ENCODE measurements at regions not wholly inside any gene's neighbourhood (a gene's known extent, or its start where the extent isn't known, plus 50 kb on each side); places are given as distances from the start of the nearest gene placed in this dataset.

- Histone ChIP-seq H3K36me3 (no peaks in the 10 kb centered on the region), H3K9me3 (no peaks in the 10 kb centered on the region), H3K4me2 (peak overlapping the region; percentile 21), H3K9ac (no peak overlapping the region), H3K27me3 (no peaks in the 10 kb centered on the region), H3K4me3 (no peak overlapping the region), H3K27ac (no peak overlapping the region), H3K4me1 (peaks cover 6% of the 10 kb centered on the region; the same call in 1 of the 2 replicates), H4K20me1 (no peaks in the 10 kb centered on the region)
- TF ChIP-seq Cebpa-rat (IDR thresholded peaks at IDR 0.05) = no peak
Measured at GRCh38 chr3:176969066-176969465, 228.2 kb downstream of the TBL1XR1 start.

- H3K4me1 ChIP-seq = peaks cover 6% of the 10 kb centered on the region; the same call in 1 of the 2 replicates
- no peak for TF ChIP-seq Cebpa-rat (IDR thresholded peaks at IDR 0.05)
- no peak overlapping the region; the same call in 1 of the 2 replicates for H3K4me2 ChIP-seq
- no peaks in the 10 kb centered on the region for H3K36me3 ChIP-seq
- H3K27me3 ChIP-seq = no peaks in the 10 kb centered on the region
- no peak overlapping the region for H3K9ac ChIP-seq
- H3K9me3 ChIP-seq = no peaks in the 10 kb centered on the region
- H3K4me3 ChIP-seq = no peak overlapping the region
- no peaks in the 10 kb centered on the region for H4K20me1 ChIP-seq
- no peak overlapping the region for H3K27ac ChIP-seq
Measured at GRCh38 chr3:176968631-176969030, 228.7 kb downstream of the TBL1XR1 start.

- Histone ChIP-seq H3K9me3 (no peaks in the 10 kb centered on the region), H3K36me3 (no peaks in the 10 kb centered on the region), H3K4me2 (no peak overlapping the region), H3K27me3 (no peaks in the 10 kb centered on the region), H3K4me1 (peaks cover 6% of the 10 kb centered on the region; the same call in 1 of the 2 replicates), H3K9ac (no peak overlapping the region), H3K4me3 (no peak overlapping the region), H3K27ac (no peak overlapping the region), H4K20me1 (no peaks in the 10 kb centered on the region)
- no peak for TF ChIP-seq Cebpa-rat (IDR thresholded peaks at IDR 0.05)
Measured at GRCh38 chr3:176967522-176967921, 229.8 kb downstream of the TBL1XR1 start.

- Histone ChIP-seq H3K4me2 (no peak overlapping the region), H3K4me1 (peaks cover 6% of the 10 kb centered on the region; the same call in 1 of the 2 replicates), H3K36me3 (no peaks in the 10 kb centered on the region), H3K9me3 (0 out of 2 replicates have a peak, but pooled peaks cover 4% of the 10 kb centered on the region), H4K20me1 (no peaks in the 10 kb centered on the region), H3K27ac (no peak overlapping the region), H3K27me3 (no peaks in the 10 kb centered on the region), H3K9ac (no peak overlapping the region), H3K4me3 (no peak overlapping the region)
- TF ChIP-seq Cebpa-rat (IDR thresholded peaks at IDR 0.05) = no peak
Measured at GRCh38 chr3:176964661-176965060, 232.6 kb downstream of the TBL1XR1 start.

- TF ChIP-seq Cebpa-rat (IDR thresholded peaks at IDR 0.05) = no peak
- H3K4me2 ChIP-seq = no peak overlapping the region
- H3K9me3 ChIP-seq = 0 out of 2 replicates have a peak, but pooled peaks cover 4% of the 10 kb centered on the region
- no peak overlapping the region for H3K9ac ChIP-seq
- H3K4me1 ChIP-seq = no peaks in the 10 kb centered on the region
- H3K36me3 ChIP-seq = no peaks in the 10 kb centered on the region
- H4K20me1 ChIP-seq = no peaks in the 10 kb centered on the region
- H3K27me3 ChIP-seq = no peaks in the 10 kb centered on the region
- H3K27ac ChIP-seq = no peak overlapping the region
- H3K4me3 ChIP-seq = no peak overlapping the region
Measured at GRCh38 chr3:176961916-176962315, 235.4 kb downstream of the TBL1XR1 start.

GRCh38 chr3:176959867-176960266, 237.4 kb downstream of the TBL1XR1 start:
- Histone ChIP-seq H3K4me3 (no peak overlapping the region), H3K4me1 (no peaks in the 10 kb centered on the region), H3K27ac (no peak overlapping the region), H3K36me3 (no peaks in the 10 kb centered on the region), H3K9ac (no peak overlapping the region), H3K4me2 (no peak overlapping the region), H3K27me3 (no peaks in the 10 kb centered on the region), H3K9me3 (0 out of 2 replicates have a peak, but pooled peaks cover 4% of the 10 kb centered on the region), H4K20me1 (no peaks in the 10 kb centered on the region)
- no peak for TF ChIP-seq Cebpa-rat (IDR thresholded peaks at IDR 0.05)

- Histone ChIP-seq H4K20me1 (no peaks in the 10 kb centered on the region), H3K4me2 (no peak overlapping the region)
- no peak for TF ChIP-seq Cebpa-rat (IDR thresholded peaks at IDR 0.05)
Measured at GRCh38 chr3:176958560-176958959, 238.7 kb downstream of the TBL1XR1 start.

GRCh38 chr3:176954517-176954916, 242.8 kb downstream of the TBL1XR1 start:
- no peak overlapping the region for H3K27ac ChIP-seq
- no peak overlapping the region for H3K4me3 ChIP-seq
- H4K20me1 ChIP-seq = no peaks in the 10 kb centered on the region
- H3K4me1 ChIP-seq = no peaks in the 10 kb centered on the region
- no peak for TF ChIP-seq Cebpa-rat (IDR thresholded peaks at IDR 0.05)
- H3K36me3 ChIP-seq = no peaks in the 10 kb centered on the region
- H3K4me2 ChIP-seq = no peak overlapping the region
- H3K9me3 ChIP-seq = no peaks in the 10 kb centered on the region
- no peak overlapping the region for H3K9ac ChIP-seq
- H3K27me3 ChIP-seq = no peaks in the 10 kb centered on the region

More at GRCh38 chr3:176958560-176958959, 238.7 kb downstream of the TBL1XR1 start:
- H3K9me3 ChIP-seq = 0 out of 2 replicates have a peak, but pooled peaks cover 4% of the 10 kb centered on the region
- H3K36me3 ChIP-seq = no peaks in the 10 kb centered on the region
- H3K4me3 ChIP-seq = no peak overlapping the region
- H3K27ac ChIP-seq = no peak overlapping the region
- no peak overlapping the region for H3K9ac ChIP-seq
- H3K4me1 ChIP-seq = no peaks in the 10 kb centered on the region
- no peaks in the 10 kb centered on the region for H3K27me3 ChIP-seq

- no peaks in the 10 kb centered on the region; the same call in 1 of the 2 replicates for H3K4me1 ChIP-seq
- H3K27ac ChIP-seq = no peak overlapping the region
- no peaks in the 10 kb centered on the region; the same call in 1 of the 2 replicates for H3K9me3 ChIP-seq
- H3K4me2 ChIP-seq = no peak overlapping the region
- no peak overlapping the region for H3K9ac ChIP-seq
- no peaks in the 10 kb centered on the region for H3K36me3 ChIP-seq
- no peak overlapping the region for H3K4me3 ChIP-seq
- no peak for TF ChIP-seq Cebpa-rat (IDR thresholded peaks at IDR 0.05)
- no peaks in the 10 kb centered on the region for H4K20me1 ChIP-seq
- H3K27me3 ChIP-seq = no peaks in the 10 kb centered on the region
Measured at GRCh38 chr3:176953106-176954060, 243.9 kb downstream of the TBL1XR1 start.
